Uterus (tissue), 3 donors: ENCODE measurements at regions not wholly inside any gene's neighbourhood (a gene's known extent, or its start where the extent isn't known, plus 50 kb on each side); places are given as distances from the start of the nearest gene placed in this dataset.
A peak's percentile ranks its signal among the peaks of the same experiment; 100 is the strongest.

Source experiments
- DNase-seq, 2 donors: peaks; one replicate each; pipeline ENCODE4 v3.0.0-alpha.2; 2019 to 2020
- H3K27ac ChIP-seq, 2 donors: fragments of 200-600 bp; sonication (generic); 1 replicate in 1 of 2; 2 replicates in 1 of 2; pipeline ENCODE4 v1.5.1; 2016 to 2018
- H3K27me3 ChIP-seq, 2 donors: fragments of 200-600 bp; sonication (generic); one replicate each; pipeline ENCODE4 v1.5.1; 2018 to 2019; ENCODE audit warnings: control low read depth in 1 of 2
- H3K36me3 ChIP-seq, 2 donors: fragments of 200-600 bp; sonication (generic); one replicate each; pipeline ENCODE4 v1.5.1; 2019; ENCODE audit warnings: control low read depth in 1 of 2
- H3K4me1 ChIP-seq, 2 donors: fragments of 200-600 bp; sonication (generic); one replicate each; pipeline ENCODE4 v1.5.1; 2018 to 2019; ENCODE audit warnings: control low read depth in 1 of 2
- H3K4me3 ChIP-seq, 2 donors: fragments of 200-600 bp; sonication (generic); 1 replicate in 1 of 2; 2 replicates in 1 of 2; pipeline ENCODE4 v1.5.1; 2018 to 2019; ENCODE audit warnings: mild to moderate bottlenecking in 1 of 2
- H3K9me3 ChIP-seq, 2 donors: fragments of 200-600 bp; sonication (generic); one replicate each; pipeline ENCODE4 v1.5.1; 2019; ENCODE audit warnings: control low read depth in 1 of 2
- CTCF ChIP-seq, 4 experiments: fragments of 200-600 bp in 2 of 4; fragments of 450-650 bp in 2 of 4; sonication (generic) in 2 of 4; IDR thresholded peaks; one replicate each; pipeline ENCODE4 v1.5.1; 2016 to 2019; ENCODE audit warnings: antibody characterized with exemption in 4 of 4, mild to moderate bottlenecking in 2 of 4, moderate library complexity in 1 of 4
- POLR2A ChIP-seq, 2 donors: fragments of 450-650 bp; IDR thresholded peaks; one replicate each; pipeline ENCODE4 v1.6.1; 2016; ENCODE audit warnings: antibody characterized with exemption in 2 of 2, mild to moderate bottlenecking in 1 of 2, moderate library complexity in 1 of 2
- intact Hi-C: fragments of 100-400 bp; cut with DNase I; formaldehyde crosslinking; loops from one replicate; pipeline ENCODE4 v1.15.1; 2023; ENCODE audit warnings: low total_unique reads
- donor health status: DM: yes; HTN: yes; CAD: no.

DNA sequence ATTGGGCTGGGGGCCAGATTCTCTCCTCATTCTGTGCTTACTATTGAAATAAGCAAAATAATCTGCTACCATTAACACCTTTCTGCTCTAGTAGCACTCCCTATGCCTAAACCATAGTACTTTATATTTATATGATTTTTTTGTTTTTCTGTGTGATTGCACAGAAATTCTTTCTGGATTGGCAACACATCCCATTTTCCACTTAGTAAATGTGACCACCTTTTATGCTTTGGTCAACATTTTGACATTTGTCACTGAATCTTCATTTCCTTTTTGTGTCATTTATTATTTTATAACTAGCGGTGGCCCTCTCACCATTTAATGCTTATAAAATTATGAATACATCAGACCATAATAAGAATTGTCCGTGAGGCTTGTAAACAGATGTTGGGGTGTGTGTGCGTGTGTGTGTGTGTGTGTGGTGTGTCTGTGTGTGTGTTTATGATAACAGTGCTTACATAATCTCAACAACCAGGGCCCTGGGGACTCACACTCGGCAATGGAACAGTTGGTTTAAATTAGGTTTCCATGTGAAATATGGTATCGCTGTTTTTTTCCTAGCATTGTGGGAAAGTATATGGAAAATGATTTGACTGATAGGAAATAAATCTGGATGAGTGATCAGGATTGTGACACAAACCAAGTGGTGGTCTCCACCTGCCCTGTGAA is 138.9 kb downstream of the NOC3L start:
- TF ChIP-seq CTCF (IDR thresholded peaks at IDR 0.05) (no peak), POLR2A (IDR thresholded peaks at IDR 0.05) (no peak)
- no peaks in the 10 kb centered on the region for H3K27me3 ChIP-seq
- no peaks in the 10 kb centered on the region for H3K36me3 ChIP-seq
- H3K4me1 ChIP-seq = no peaks in the 10 kb centered on the region
- no peak overlapping the region for H3K4me3 ChIP-seq
- H3K9me3 ChIP-seq = no peaks in the 10 kb centered on the region
- intact Hi-C loops = no loop called here
- no peak overlapping the region for H3K27ac ChIP-seq
- DNase-seq = no peak

DNA sequence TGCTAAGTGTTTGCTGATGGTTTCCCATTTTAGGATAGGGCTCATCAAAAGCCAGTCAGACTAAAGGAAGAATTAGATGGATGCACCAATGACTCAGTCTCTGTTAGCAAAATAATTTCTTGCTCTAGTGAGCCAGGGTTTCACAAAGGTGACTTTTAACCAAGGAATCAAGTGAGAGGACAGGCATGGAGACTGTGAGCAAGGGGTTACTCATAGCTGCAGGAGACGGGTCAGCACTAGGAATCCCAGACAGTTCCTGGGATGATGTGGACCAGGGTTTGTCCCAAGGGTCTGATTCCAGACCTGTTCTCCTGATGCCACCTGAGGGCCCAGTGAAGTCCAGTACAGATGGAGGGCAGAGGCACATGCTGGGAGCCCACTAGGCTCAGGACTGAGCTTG is 138.1 kb downstream of the NOC3L start:
- TF ChIP-seq POLR2A (IDR thresholded peaks at IDR 0.05) (no peak), CTCF (IDR thresholded peaks at IDR 0.05) (no peak)
- DNase-seq = no peak
- Histone ChIP-seq H3K4me3 (no peak overlapping the region), H3K27ac (peak overlapping the region in 1 of 2 donors; percentile 19), H3K4me1 (no peaks in the 10 kb centered on the region), H3K36me3 (no peaks in the 10 kb centered on the region), H3K27me3 (no peaks in the 10 kb centered on the region), H3K9me3 (no peaks in the 10 kb centered on the region)
- intact Hi-C loops = no loop called here

DNA sequence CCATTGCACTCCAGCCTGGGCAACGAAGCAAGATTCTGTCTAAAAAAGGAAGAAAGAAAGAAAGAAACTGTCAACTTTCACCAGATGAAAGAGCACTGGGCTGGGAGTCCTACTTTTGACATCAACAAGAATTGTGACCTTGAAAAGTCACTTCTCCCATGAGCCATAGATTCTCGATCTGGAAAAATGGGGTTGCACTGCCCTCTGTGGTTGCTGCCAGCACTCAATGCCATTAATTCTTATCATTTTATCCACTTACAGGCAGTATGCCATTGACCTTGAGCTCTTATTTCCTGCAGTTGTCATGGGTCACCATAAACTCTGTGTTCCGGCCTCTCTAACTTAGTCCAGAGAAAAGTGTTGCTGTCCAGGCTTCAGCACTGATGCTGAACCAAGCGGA is 137.2 kb downstream of the NOC3L start:
- Histone ChIP-seq H3K36me3 (no peaks in the 10 kb centered on the region), H3K27ac (peak overlapping the region in 1 of 2 donors; percentile 19), H3K4me1 (no peaks in the 10 kb centered on the region), H3K27me3 (no peaks in the 10 kb centered on the region), H3K9me3 (no peaks in the 10 kb centered on the region), H3K4me3 (no peak overlapping the region)
- TF ChIP-seq POLR2A (IDR thresholded peaks at IDR 0.05) (no peak), CTCF (IDR thresholded peaks at IDR 0.05) (peak in 1 of 4 experiments; percentile 12)
- intact Hi-C loops = no loop called here
- DNase-seq = no peak

DNA sequence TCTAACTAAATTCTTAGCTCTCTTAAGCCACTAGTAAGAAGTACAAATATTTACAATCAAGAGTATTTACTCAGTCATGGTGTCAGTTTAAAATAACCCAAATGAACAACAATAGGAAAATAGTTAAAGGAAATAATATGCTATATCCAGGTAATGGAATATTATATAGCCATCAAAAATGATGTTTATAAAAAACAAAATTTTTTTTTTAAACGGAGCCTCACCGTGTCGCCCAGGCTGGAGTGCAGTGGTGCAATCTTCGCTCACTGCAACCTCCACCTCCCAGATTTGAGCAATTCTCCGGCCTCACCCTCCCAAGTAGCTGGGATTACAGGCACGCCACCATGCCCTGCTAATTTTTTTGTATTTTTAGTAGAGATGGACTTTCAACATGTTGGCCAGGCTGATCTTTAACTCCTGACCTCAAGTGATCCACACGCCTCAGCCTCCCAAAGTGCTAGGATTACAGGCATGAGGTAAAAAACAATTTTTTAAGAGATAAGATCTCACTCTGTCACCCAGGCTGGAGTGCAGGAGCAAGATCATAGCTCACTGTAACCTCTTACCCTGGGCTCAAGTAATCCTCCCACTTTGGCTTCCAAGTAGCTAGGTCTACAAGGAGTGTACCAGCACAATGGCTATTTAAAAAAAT is 132.5 kb downstream of the NOC3L start:
- H3K27ac ChIP-seq = no peak overlapping the region
- no peaks in the 10 kb centered on the region for H3K4me1 ChIP-seq
- no peaks in the 10 kb centered on the region for H3K27me3 ChIP-seq
- intact Hi-C loops = no loop called here
- H3K9me3 ChIP-seq = no peaks in the 10 kb centered on the region
- TF ChIP-seq CTCF (IDR thresholded peaks at IDR 0.05) (no peak), POLR2A (IDR thresholded peaks at IDR 0.05) (no peak)
- H3K36me3 ChIP-seq = no peaks in the 10 kb centered on the region
- DNase-seq = no peak
- no peak overlapping the region for H3K4me3 ChIP-seq

- H3K9me3 ChIP-seq = no peaks in the 10 kb centered on the region
- no peak for DNase-seq
- H3K4me1 ChIP-seq = no peaks in the 10 kb centered on the region
- no peaks in the 10 kb centered on the region for H3K36me3 ChIP-seq
- no peak overlapping the region for H3K4me3 ChIP-seq
- TF ChIP-seq CTCF (IDR thresholded peaks at IDR 0.05) (no peak), POLR2A (IDR thresholded peaks at IDR 0.05) (no peak)
- intact Hi-C loops = no loop called here
- H3K27me3 ChIP-seq = no peaks in the 10 kb centered on the region
- no peak overlapping the region for H3K27ac ChIP-seq
These were observed 129.9 kb downstream of the NOC3L start for GRCh38 chr10:94232711-94233383.
